NCI-H2196 (cell line): ENCODE measurements at regions not wholly inside any gene's neighbourhood (a gene's known extent, or its start where the extent isn't known, plus 50 kb on each side); places are given as distances from the start of the nearest gene placed in this dataset.
"Not testable (repeated sequence)": the region's sequence is repeated elsewhere in the genome, so short reads cannot be mapped to it uniquely, and the experiment has no call there.

Experiments used
- DNase-seq: peaks from one replicate; lab custom pipeline; 2025; ENCODE audit not compliant: unreplicated experiment; lab: John Stamatoyannopoulos, UW

- DNase-seq, result not testable (repeated sequence)
These were observed 104.3 kb upstream of the UNC5B start for GRCh38 chr10:71108042-71108441.

GRCh38 chr10:71112138-71112785 lies 100.1 kb upstream of the UNC5B start:
- DNase-seq, result no peak

- no peak for DNase-seq
These were observed 95.9 kb upstream of the UNC5B start for GRCh38 chr10:71116426-71116825.

- DNase-seq, result not testable (repeated sequence)
These were observed 94.8 kb upstream of the UNC5B start for GRCh38 chr10:71117589-71117988.

- DNase-seq, result no peak
These were observed 89.3 kb upstream of the UNC5B start for GRCh38 chr10:71123023-71123422.

GRCh38 chr10:71124921-71125748 lies 87.2 kb upstream of the UNC5B start:
- DNase-seq, result no peak

GRCh38 chr10:71125749-71126107 lies 86.6 kb upstream of the UNC5B start:
- no peak for DNase-seq

- no peak for DNase-seq
These were observed 85.9 kb upstream of the UNC5B start for GRCh38 chr10:71126432-71126831.

- DNase-seq, result no peak
These were observed 85.3 kb upstream of the UNC5B start for GRCh38 chr10:71127104-71127503.

GRCh38 chr10:71127773-71128172 lies 84.6 kb upstream of the UNC5B start:
- DNase-seq, result no peak

- DNase-seq, result no peak
These were observed 83.9 kb upstream of the UNC5B start for GRCh38 chr10:71128311-71128980.

GRCh38 chr10:71131096-71131495 lies 81.3 kb upstream of the UNC5B start:
- DNase-seq, result no peak

- no peak for DNase-seq
These were observed 80.8 kb upstream of the UNC5B start for GRCh38 chr10:71131508-71132088.

GRCh38 chr10:71132321-71132810 lies 80.0 kb upstream of the UNC5B start:
- DNase-seq, result no peak

GRCh38 chr10:71133710-71134686 lies 78.4 kb upstream of the UNC5B start:
- no peak for DNase-seq

GRCh38 chr10:71134732-71135211 lies 77.6 kb upstream of the UNC5B start:
- DNase-seq, result no peak

GRCh38 chr10:71135236-71135635 lies 77.1 kb upstream of the UNC5B start:
- DNase-seq, result no peak

- DNase-seq, result no peak
These were observed 76.2 kb upstream of the UNC5B start for GRCh38 chr10:71136036-71136721.

GRCh38 chr10:71137701-71138100 lies 74.7 kb upstream of the UNC5B start:
- DNase-seq, result no peak
